GM23338 (cell line): ENCODE measurements at regions not wholly inside any gene's neighbourhood (a gene's known extent, or its start where the extent isn't known, plus 50 kb on each side); places are given as distances from the start of the nearest gene placed in this dataset.

Source experiments
- CREB1 ChIP-seq: fragments of 250-450 bp; sonication (Bioruptor Pico); IDR thresholded peaks from 2 replicates; pipeline ENCODE4 v1.5.0; 2020; ENCODE audit warnings: low read depth, mild to moderate bottlenecking, moderate library complexity
- CTCF ChIP-seq, 2 experiments: fragments of 200-600 bp in 1 of 2; sonication (generic) in 1 of 2; conservative IDR thresholded peaks; 2 replicates each; pipeline versions ENCODE4 v1.5.1 to v1.6.1; 2016 to 2017; ENCODE audit warnings: antibody characterized with exemption in 2 of 2, low read depth in 2 of 2, mild to moderate bottlenecking in 2 of 2, moderate library complexity in 1 of 2
- EZH2phosphoT487 ChIP-seq: fragments of 200-600 bp; sonication (generic); IDR thresholded peaks from one replicate; pipeline ENCODE4 v1.8.1; 2018; ENCODE audit warnings: antibody characterized with exemption; ENCODE audit not compliant: unreplicated experiment
- POLR2AphosphoS5 ChIP-seq: IDR thresholded peaks from 2 replicates; pipeline ENCODE4 v1.6.1; 2016; ENCODE audit warnings: antibody characterized with exemption, low read depth
- REST ChIP-seq: IDR thresholded peaks from one replicate; pipeline ENCODE4 v1.6.1; 2018; ENCODE audit warnings: antibody characterized with exemption; ENCODE audit not compliant: unreplicated experiment
- ZNF331 ChIP-seq: fragments of 250-450 bp; sonication (Bioruptor Pico); IDR thresholded peaks from 2 replicates; pipeline ENCODE4 v1.5.0; 2020; ENCODE audit warnings: low read depth, mild to moderate bottlenecking, moderate library complexity

- TF ChIP-seq CTCF (conservative IDR thresholded peaks at IDR 0.05; ENCODE audit: low read depth in 2 of 2) (no peak), POLR2AphosphoS5 (no peak), CREB1 (no peak), EZH2phosphoT487 (no peak), REST (no peak), ZNF331 (no peak)
Observed at GRCh38 chr1:59025898-59026426, 242.1 kb upstream of the JUN start.
